Glutamatergic neuron (in vitro differentiated cells): ENCODE measurements at regions not wholly inside any gene's neighbourhood (a gene's known extent, or its start where the extent isn't known, plus 50 kb on each side); places are given as distances from the start of the nearest gene placed in this dataset.

ENCODE experiments used
- DNase-seq: peaks from one replicate; pipeline ENCODE4 v3.0.0; 2022
- H3K27ac Mint-ChIP-seq: one replicate; pipeline ENCODE4 v1.8.0; 2020; ENCODE audit warnings: mild to moderate bottlenecking, mixed read lengths, inconsistent platforms; ENCODE audit not compliant: unreplicated experiment
- H3K27me3 Mint-ChIP-seq: one replicate; pipeline ENCODE4 v1.8.0; 2020; ENCODE audit warnings: mild to moderate bottlenecking, moderate library complexity, mixed read lengths, inconsistent platforms; ENCODE audit not compliant: unreplicated experiment
- H3K36me3 Mint-ChIP-seq: one replicate; pipeline ENCODE4 v1.8.0; 2020; ENCODE audit warnings: mild to moderate bottlenecking, mixed read lengths, inconsistent platforms; ENCODE audit not compliant: unreplicated experiment
- H3K4me1 Mint-ChIP-seq: one replicate; pipeline ENCODE4 v1.8.0; 2020; ENCODE audit warnings: mild to moderate bottlenecking, low read depth, mixed read lengths, inconsistent platforms; ENCODE audit not compliant: unreplicated experiment
- H3K4me3 Mint-ChIP-seq: one replicate; pipeline ENCODE4 v1.8.0; 2020; ENCODE audit warnings: mild to moderate bottlenecking, mixed read lengths, inconsistent platforms; ENCODE audit not compliant: unreplicated experiment
- H3K9me3 Mint-ChIP-seq: one replicate; pipeline ENCODE4 v1.8.0; 2020; ENCODE audit warnings: mild to moderate bottlenecking, moderate library complexity, mixed read lengths, inconsistent platforms; ENCODE audit not compliant: unreplicated experiment
- TF ChIP-seq, protein P1 (sequence below): fragments of 200-600 bp; sonication (generic); IDR thresholded peaks from one replicate; pipeline ENCODE4 v1.5.0; 2021; ENCODE audit not compliant: partially characterized antibody, unreplicated experiment

DNA sequence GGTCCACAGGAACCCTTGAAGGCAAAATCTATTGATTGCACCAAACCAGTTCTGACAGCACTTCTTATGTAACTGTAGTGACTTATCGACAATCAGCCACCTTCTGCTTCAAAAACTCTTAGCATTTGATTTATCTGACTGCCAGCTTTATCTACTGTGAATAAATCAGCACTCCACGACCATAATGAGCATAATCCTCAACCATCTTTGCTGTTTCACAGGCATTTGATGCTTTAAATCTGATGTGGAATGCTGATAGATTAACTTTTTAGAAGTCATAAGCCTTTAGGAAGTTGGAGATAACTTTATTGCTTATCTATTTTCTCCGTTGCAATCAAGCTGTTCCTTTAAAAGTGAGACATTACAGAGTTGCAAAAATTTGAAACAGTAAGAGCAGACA is 101.5 kb upstream of the PTCHD4 start:
- no peaks in the 10 kb centered on the region for H3K27me3 Mint-ChIP-seq
- H3K36me3 Mint-ChIP-seq = no peaks in the 10 kb centered on the region
- H3K9me3 Mint-ChIP-seq = no peaks in the 10 kb centered on the region
- no peak overlapping the region for H3K27ac Mint-ChIP-seq
- DNase-seq = no peak
- TF ChIP-seq, protein P1, sequence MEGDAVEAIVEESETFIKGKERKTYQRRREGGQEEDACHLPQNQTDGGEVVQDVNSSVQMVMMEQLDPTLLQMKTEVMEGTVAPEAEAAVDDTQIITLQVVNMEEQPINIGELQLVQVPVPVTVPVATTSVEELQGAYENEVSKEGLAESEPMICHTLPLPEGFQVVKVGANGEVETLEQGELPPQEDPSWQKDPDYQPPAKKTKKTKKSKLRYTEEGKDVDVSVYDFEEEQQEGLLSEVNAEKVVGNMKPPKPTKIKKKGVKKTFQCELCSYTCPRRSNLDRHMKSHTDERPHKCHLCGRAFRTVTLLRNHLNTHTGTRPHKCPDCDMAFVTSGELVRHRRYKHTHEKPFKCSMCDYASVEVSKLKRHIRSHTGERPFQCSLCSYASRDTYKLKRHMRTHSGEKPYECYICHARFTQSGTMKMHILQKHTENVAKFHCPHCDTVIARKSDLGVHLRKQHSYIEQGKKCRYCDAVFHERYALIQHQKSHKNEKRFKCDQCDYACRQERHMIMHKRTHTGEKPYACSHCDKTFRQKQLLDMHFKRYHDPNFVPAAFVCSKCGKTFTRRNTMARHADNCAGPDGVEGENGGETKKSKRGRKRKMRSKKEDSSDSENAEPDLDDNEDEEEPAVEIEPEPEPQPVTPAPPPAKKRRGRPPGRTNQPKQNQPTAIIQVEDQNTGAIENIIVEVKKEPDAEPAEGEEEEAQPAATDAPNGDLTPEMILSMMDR = no peak
- H3K4me1 Mint-ChIP-seq = no peaks in the 10 kb centered on the region
- H3K4me3 Mint-ChIP-seq = no peak overlapping the region

DNA sequence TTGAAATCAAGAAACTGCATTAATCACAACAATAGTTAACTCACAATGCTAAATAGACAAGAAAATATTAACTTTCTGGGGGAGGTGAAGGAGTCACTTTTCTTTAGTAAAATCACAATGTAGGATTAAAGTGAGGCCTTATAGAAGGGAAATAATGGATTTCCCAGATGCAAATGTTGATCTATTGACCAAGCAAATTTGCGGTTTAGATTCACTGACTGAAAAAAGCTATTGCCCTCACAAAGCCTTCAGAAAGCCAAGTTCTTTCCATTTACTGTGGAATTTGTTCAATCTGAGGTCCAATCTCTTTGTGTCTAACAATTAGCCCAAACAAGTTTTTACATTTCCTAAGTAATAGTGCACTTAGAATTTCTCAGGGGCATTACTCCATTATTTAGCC is 95.1 kb upstream of the PTCHD4 start:
- TF ChIP-seq, protein P1 = no peak
- no peak overlapping the region for H3K27ac Mint-ChIP-seq
- no peaks in the 10 kb centered on the region for H3K27me3 Mint-ChIP-seq
- no peaks in the 10 kb centered on the region for H3K9me3 Mint-ChIP-seq
- H3K4me3 Mint-ChIP-seq = no peak overlapping the region
- H3K4me1 Mint-ChIP-seq = no peaks in the 10 kb centered on the region
- DNase-seq = no peak
- H3K36me3 Mint-ChIP-seq = no peaks in the 10 kb centered on the region

DNA sequence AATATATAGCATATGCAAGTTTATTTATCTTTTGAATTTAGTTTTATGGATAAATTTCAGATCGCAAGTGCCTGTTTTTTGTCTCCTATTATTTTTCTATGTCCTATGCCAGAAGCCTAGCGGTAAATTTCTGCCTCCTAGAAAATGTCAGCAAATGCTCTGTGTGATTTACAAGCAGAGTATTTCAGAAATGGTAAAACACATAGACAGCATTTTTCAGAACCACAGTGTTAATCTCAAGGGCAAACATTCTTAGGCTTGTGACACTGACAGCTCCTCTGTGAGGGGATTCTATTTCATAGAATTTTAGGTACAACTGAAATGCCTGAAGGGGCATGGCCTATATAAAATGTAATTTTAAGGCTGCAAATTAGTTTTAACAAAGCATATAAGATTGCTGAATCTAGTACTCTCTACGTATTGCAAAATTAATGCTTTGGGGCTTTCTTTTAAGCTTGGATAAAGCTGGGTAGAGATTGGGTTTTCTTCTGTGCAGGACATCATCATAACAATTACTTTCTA is 89.9 kb upstream of the PTCHD4 start:
- no peak for DNase-seq
- TF ChIP-seq, protein P1 = no peak
- no peaks in the 10 kb centered on the region for H3K27me3 Mint-ChIP-seq
- H3K4me1 Mint-ChIP-seq = peaks cover 3% of the 10 kb centered on the region
- no peaks in the 10 kb centered on the region for H3K36me3 Mint-ChIP-seq
- no peaks in the 10 kb centered on the region for H3K9me3 Mint-ChIP-seq
- no peak overlapping the region for H3K27ac Mint-ChIP-seq
- no peak overlapping the region for H3K4me3 Mint-ChIP-seq

DNA sequence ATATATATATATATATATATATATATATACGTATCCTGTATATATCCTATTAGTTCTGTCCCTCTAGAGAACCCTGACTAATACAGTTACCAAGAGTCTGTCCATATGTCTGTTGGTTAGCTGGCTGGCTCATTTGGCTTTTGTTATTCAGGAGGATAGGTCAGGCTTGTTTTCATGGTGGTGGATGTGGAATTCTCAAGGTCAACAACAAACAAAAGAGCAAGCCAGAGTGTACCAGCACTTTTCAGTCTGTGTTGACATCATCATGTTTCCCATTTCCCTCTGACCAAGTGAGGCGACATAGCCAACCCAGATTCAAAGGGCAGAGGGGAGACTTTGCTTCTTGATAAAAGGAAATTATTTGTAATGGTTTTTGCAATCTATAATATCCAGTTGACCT is 88.5 kb upstream of the PTCHD4 start:
- Mint-ChIP-seq H3K27ac (no peak overlapping the region), H3K27me3 (no peaks in the 10 kb centered on the region), H3K4me1 (peaks cover 3% of the 10 kb centered on the region), H3K36me3 (no peaks in the 10 kb centered on the region), H3K4me3 (no peak overlapping the region), H3K9me3 (no peaks in the 10 kb centered on the region)
- TF ChIP-seq, protein P1 = no peak
- no peak for DNase-seq

DNA sequence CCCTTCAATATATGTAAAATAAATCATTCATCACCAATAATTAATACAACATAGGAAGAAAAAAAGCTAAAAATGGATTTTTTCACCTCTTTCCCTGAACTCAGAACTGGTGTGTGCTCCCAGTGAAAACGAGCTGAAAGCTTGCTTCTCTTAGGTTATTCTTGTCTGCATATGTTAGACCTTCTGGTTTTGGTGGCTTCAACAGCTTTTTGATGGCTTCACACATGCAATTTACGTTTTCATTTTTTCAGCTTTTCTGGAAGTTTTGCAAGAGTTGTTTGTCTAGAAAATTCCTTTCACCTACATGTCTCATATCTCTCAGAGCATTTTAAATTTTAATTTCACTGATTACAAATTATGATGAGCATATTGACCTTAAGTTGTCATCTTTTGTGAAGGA is 86.9 kb upstream of the PTCHD4 start:
- TF ChIP-seq, protein P1 = no peak
- H3K4me3 Mint-ChIP-seq = no peak overlapping the region
- no peaks in the 10 kb centered on the region for H3K9me3 Mint-ChIP-seq
- H3K27me3 Mint-ChIP-seq = no peaks in the 10 kb centered on the region
- H3K27ac Mint-ChIP-seq = no peak overlapping the region
- H3K36me3 Mint-ChIP-seq = no peaks in the 10 kb centered on the region
- no peak for DNase-seq
- peaks cover 3% of the 10 kb centered on the region for H3K4me1 Mint-ChIP-seq
